Globus pallidus (tissue), 1 donor: ENCODE measurements at regions not wholly inside any gene's neighbourhood (a gene's known extent, or its start where the extent isn't known, plus 50 kb on each side); places are given as distances from the start of the nearest gene placed in this dataset.
"Not testable (repeated sequence)": the region's sequence is repeated elsewhere in the genome, so short reads cannot be mapped to it uniquely, and the experiment has no call there.

Experiments used
- DNase-seq: peaks from one replicate; pipeline ENCODE4 v3.0.0-alpha.2; 2015; ENCODE audit warnings: low spot score

DNA sequence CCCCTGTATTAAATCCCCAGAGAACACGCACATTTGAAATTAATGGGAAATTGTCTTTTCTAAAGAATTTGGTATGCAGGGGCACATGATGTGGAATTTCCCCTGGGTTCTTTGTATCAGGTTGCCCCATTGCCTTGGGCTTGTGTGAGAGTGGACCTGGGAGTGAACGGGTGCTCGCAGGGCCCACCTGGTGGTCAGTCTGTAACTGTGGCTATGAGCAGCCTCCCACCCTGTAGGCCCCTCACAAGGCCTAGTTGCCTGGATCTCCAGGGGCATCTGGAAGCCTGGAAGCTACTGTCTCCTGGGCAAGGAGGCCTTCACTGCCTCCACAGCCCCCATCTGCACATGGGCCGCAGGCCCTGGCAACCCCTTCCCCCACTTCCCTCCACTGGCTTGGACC, 96.7 kb downstream of the SLC25A47 start:
- no peak for DNase-seq

DNA sequence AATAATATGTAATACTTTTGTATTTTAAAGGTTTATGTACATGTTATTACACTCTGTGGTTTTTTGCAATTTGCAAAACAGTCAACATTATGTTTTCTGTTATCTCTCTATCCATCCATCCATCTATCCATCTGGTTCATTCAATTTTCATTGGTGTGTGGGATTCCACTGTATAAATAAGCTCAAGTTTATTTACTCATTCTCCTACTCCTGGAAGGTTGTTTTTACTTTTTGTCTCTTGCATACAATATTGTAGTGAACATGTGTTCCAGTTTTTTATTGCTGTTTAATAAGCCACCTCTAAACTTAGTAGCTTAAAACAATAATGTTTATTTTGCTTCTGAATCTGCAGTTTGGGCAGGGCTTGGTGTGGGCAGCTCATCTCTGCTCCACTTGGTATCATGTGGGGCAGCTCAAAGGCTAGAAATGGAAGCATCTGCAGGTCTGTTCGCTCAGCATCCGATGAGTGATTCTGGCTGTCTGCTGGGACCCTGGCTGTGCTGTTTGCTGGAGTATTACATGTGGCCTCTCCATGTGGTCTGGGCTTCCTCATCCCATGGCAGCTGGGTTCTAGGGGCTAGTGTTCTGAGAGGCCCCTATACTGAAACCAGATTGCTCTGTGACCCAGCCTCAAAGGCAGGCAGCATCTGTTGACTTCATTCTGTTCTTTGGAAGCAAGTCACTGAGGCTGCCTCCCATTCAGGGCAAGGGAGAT, 98.8 kb downstream of the SLC25A47 start:
- DNase-seq = no peak

DNA sequence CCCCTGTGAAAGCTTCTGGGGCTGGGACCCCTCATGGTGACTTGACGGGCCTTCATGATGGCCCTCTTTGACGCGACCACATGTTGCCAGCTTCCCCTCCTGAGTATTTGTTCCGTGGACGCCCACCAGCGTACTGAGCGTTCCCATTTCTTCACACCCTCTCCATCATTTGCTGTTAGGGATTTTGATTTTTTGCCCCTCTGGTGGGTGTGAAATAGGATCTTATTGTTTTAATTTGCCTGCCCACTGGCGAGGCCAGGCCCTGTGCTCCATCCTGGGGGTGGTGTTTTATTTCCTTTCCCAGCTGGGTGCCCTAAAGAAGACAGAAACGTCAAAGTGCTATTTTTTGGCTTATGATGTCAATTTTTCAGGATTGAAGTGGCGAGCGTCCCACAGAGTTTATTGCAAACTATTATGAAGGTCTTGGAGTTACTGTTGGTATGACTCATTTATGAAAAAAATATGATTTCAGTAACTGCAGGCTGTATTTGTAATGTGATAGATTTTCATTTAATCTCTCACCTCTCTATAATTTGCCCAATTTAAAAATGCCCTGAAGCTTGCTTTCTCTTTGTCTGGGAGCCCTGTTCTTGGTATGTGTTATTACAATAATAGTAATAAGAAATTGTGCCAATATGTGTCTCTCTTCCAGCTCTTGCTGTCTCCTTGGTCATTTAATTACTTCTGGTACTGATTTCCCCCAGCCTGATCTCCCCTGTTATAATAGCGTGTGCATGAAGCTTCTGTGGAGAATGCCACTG, 99.6 kb downstream of the SLC25A47 start:
- DNase-seq = no peak

DNA sequence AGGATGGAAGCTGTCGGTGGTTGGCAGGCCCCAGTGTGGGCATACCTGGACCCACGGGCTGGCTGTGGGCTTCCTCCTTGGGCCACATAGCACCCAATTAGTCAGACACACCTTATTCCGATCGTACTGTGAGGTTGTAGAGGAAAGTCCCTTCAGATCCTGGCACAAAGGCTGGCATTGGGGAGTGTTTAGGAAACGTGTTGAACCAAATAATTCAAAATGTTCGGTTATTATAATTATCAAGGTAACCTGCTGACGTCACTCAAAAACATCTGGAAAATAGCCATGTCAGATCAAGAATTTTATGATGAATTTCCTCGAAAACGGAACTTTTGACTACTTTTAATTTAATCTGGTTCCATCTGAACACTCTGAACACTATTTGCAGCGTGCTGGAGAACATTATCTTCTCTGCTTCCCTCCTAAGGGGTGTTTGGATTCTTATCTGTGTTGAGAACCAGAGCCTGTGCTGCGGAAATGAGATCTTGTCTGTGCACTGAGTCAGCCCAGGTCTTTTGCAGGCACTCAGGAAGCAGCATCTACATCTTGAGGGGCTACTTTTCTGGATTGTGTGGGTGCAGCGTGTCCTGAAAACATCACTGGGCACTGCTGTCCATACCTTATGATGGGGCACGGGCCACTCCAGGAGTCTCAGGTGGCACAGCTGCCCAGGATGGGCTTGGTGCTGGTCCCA, 100.3 kb downstream of the SLC25A47 start:
- DNase-seq = no peak

DNA sequence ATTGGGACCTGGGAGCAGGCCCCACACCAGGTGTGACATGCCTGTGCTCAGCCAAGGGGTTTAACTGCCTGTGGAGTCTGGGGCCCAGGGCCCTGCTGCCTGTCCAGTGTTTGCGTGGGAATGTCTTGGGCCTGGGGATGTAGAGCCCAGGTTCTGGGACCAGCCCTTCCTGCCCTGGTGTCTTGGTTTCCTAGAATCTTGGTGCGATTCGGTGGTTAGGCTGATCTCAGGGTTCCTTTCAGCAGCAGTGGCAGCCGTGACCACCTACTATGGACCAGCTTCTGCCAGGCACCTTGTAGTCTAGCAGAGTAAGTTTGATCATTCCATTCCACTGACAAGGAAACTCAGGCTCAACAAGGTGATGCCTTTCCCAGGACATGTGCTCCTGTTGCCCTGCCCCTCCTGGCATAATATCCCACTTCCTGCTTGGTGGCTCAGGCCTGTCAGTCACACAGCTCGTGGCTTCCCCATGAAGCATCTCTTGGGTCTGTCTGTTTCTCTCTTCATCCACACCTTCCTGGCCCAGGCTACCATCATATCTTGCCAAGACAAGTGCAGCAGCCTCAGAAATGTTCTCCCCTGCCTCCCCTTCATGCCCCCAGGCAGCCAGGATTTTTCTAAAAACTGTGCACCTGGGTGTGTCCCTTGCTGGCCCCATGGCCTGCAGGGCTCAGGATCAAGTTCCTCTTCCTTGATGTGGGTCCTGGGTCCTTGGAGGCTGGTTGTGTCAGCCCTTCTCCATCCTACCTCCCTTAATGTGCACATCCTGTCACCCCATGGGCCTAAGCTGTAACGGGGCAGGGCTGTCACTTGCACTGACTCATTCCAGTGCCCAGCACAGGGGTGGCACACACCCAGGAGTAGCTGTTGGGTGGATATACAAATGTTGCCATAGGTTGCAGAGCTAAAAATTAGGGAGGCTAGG, 101.6 kb downstream of the SLC25A47 start:
- DNase-seq = no peak

DNA sequence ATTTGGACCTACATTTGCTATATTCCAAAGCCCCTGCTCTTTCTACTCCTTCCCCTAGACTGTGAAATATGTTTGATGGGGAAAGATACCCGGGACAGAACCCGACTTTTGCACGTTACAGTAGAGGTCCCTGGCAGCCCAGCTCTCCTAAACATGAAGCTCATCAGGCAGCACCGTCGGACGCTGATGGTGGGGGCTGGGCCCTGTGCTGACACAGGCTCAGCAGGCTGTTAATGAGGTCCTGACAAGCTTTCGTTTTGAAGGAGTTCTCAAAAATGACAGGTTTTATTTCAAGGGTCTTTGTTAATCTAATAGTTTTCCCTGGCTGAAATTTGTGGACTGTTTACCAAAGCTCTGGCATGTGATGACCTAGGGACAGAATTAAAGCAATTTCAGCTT, 102.3 kb downstream of the SLC25A47 start:
- no peak for DNase-seq

DNA sequence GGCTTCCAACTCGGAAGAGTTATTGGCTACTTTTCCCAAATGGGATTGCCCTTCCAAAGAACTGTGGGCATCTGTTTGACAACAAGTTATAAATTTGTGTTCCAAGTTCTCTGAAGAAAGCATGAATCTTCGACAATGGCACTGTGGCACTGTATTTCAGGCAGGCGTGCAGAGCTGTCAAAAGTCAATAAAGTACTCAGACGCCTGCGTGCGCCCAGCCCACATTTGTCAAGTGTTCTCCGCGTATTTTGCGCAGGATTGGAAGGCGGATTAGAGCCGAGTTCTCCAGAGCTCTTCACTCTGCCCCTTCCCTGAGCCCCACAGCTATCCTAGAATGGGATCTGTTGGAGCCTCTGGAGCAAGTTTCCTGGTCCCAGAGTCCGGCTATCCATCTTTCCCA, 103.2 kb downstream of the SLC25A47 start:
- DNase-seq = no peak

DNA sequence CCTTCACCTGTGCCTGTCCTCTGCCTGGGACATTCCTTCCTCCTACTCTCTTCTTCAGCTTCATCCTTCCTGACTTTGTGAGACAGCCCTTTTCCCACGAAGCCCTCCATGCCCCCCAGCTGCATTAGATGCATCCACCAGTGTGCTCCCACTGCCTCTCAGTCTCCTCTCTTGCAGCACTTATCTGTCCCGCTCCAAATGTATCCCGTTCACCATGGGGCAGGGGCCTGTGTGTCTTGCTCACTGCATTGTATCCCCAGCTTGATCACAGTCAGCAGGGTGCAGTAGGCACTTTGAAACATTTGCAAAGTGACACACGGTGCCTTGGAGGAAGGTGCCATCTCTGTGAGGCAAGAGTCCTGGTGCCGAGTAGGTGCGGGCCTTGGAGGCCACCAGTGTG, 104.0 kb downstream of the SLC25A47 start:
- no peak for DNase-seq

DNA sequence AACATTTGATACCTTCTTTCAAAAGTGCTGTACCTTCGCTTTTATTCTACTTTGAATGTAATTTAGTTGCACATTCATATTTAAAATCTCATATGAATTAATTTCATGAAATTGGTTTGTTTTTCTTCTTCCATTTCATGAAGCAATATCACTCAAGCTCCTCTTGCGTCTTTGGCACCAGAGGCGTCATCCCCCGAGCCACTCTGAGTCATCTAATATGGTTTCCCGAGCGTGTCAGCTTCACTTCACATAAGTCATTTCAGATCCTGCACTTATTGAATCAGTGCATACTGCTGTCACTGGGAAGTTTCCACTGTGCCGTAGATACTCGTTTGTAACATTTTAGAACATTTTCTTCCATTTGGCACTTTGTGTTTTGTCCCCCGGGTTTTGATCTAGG, 105.6 kb downstream of the SLC25A47 start:
- DNase-seq = no peak

DNA sequence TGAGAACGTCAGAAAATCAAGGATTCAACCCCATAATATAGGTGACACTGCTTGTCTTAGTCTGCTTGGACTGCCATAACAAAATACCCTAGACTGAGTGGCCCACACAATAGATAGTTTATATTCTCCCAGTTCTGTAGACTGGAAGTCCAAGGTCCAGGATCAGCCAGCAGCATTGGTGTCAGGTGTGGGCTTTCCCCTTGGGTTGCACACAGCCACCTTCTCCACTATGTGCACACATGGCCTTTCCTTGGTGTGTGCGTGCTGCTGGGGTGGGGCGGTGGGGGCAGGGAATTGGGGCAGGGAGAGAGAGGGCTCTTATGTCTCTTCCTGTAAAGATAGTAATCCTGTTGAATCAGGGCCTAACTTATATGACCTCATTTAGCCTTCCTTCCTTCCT, 106.4 kb downstream of the SLC25A47 start:
- no peak for DNase-seq

DNA sequence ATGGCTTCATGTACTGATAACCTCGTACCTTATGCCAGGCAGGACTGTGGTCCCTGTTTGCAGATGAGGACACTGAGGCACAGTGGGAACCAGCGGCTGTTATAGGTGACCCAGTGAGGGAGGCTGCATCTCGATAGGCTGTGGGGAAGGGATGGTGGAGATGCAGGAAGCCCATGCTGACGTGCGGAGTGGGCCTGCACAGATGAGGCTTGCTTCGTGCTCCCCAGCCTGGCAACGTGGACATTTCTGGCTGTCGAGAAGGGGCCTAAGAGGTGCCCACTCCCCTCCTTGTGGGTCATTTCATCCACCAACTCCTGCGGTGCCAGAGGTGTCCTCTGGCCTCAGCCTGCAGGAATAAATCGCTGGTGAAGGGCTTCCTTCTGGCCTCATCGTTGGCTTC, 107.4 kb downstream of the SLC25A47 start:
- DNase-seq = no peak

DNA sequence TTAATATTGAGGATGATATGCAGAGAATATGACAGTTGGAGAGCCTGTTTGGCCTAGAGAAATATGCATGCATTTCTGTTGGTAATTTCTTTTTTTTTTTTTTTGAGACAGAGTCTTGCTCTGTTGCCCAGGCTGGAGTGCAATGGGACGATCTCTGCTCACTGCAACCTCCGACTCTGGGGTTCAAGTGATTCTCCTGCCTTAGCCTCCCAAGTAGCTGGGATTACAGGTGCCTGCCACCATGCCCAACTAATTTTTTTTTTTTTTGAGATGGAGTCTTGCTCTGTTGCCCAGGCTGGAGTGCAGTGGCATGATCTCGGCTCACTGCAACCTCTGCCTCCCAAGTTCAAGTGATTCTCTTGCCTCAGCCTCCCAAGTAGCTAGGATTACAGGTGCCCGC, 108.3 kb downstream of the SLC25A47 start:
- DNase-seq = not testable (repeated sequence)

DNA sequence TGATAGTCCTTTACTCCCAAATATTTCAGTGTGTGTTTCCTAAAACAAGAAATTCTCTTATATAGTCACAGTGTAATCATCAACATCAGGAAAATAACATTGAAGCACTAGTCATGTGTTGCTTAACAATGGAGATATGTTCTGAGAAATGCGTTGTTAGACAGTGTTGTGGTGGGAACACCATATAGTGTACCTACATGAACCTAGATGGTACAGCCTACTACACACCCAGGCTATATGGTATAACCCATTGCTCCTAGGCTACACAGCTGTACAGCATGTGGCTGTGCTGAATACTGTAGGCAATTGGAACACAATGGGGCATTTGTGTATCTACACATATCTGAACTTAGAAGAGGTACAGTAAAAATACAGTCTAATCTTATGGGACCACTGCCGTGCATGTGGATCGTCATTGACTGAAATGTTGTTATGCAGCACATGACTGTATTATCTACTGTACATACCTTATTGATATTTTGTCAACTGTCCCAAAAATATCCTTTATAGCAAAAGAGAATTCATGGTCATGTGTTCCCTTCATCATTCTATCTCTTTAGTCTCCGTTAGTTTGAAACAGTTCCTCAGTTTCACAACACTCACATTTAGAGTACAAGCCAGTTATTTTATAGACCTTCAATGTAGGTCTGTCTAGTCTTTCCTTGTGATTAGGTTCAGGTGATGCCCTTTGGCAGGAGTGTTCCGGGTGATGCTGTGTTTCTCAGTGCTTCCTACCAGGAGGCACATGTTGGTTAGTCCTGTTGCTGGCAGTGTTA, 109.7 kb downstream of the SLC25A47 start:
- DNase-seq = no peak

DNA sequence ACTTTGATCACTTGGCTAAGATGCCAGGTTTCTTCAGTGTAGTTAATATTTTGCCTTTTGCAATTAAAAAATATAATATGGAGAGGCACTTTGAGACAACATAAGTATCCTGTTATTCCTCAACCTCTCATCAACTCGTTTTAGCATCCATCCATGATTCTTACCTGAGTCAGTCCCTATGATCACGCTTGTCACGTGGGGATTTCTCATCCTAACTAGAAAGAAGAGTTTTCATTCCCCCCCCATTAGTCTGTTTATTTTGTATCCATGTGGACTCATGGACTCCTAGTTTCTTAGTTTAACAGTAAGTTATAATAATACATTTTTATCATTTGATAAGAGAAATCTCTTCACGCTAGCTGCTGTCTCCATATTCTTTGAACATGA, 110.3 kb downstream of the SLC25A47 start:
- DNase-seq = no peak

DNA sequence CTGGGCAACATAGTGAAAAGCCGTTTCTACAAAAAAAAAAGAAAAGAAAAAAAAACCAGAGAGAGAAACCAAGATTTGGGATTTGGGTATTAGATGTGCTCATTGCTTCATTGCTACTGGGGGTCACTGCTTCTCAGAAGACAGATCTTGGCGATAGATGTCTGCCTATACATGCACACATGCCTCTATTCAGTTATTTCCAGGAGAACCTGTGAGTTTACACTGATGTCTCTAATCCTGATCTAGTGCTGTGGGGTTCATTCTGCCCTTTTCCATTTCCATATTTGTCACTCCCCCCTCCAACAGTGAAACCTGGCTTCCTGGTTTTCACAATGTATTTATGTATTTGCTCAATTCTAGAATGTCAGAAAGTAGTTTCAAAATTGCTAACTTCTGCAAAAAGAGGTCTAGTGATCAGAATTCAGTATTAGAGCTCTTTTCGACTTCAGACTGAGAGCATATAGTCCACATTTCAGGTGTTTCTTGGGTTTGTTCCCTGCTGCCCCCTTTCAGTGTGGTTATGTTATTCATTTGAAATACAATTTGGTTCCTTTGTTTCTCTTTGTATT, 111.0 kb downstream of the SLC25A47 start:
- no peak for DNase-seq

DNA sequence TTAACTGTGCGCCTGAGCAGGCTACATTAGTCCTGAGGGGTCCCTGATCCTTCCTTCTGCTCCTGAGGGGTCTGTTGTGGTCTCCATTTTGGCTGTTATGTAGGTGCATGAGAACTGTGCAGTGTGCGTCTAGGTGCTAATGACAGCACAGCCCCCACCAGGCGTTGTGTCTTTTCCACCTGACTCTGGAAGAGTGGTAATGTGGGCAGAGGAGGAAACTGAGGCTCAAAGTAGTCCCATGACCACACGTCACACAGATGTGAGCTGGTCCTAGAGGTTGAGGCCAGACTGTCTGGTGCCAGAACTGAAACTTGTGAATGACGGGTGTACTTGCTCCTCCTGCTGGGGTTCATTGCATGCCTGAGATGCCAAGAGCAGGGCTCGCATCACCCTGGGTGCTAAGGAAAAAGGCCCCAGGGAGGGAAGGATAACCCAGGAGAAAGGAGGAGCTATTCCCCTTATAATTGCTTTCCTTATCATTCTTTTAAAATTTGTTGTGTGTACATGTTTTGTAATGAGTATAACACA, 111.8 kb downstream of the SLC25A47 start:
- DNase-seq = no peak

DNA sequence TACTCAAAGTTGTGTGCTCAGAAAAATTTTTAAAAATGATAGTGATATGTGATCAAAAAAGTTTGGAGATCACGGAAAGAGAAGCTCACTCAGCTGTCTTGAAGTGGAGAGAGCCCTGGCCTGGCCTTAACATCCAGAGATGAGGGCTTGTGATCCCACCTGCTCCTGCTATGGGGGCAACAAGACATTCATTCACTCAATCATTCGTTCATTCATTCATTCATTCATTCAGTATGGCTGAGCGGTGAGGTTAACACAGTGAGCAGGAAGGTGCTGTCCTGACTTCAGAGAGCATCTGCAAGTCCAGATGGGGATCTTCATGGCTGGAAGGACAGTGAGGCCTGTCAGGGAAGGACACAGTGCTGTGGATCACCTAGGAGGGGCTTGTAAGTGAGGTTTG, 112.3 kb downstream of the SLC25A47 start:
- DNase-seq = no peak

DNA sequence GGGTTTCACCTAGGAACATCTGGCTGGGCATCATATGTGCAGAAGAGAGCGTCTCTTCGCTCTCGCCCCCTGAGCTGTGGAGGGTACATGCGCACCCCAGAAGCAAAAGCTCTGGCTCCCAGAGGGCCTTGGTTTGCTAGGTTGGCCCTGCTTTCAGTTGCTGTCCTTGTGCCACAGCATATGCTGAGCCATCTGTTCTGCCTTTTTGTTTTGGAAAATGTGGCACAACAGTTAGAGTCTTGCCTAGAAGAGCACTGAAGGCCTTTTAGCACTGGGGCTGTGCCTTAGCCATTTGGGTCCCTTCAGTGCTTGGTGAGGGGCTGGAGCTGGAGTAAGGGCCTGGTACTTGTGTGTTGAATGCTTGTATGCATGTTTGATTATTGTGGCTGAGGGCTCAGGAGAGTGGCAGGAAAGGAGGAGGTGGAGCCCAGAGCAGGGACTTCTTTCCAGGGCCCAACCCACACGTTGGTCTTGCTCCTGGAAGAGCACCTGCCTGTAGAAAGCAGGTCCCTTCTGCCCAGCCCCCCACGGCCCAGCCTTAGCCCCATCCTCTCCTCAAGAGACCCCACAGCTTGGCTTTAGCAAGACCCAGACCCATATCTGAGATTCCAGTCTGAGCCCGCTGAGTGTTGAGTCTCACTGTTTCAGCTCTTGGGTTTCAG, 113.7 kb downstream of the SLC25A47 start:
- DNase-seq = no peak

DNA sequence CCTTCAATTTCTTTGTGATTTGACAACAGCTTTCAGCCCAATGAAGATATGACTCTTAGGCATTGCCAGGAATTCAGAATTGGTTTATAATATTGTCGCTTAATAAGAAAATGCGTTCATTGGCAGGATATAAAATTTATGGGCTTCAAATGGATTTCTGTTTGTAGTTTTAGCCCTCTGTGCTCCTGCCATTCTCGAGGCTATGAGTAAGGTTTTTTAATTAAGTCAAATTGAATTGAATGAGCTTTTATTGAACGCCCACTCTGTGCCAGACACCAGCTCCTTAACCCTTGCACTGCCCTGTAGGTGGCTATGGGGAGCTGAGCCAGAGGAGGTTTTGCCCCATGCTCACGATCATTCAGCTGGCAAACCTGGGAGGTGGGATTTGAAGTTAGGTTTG, 115.1 kb downstream of the SLC25A47 start:
- DNase-seq = no peak
